GM12878 (cell line): ENCODE measurements at regions not wholly inside any gene's neighbourhood (a gene's known extent, or its start where the extent isn't known, plus 50 kb on each side); places are given as distances from the start of the nearest gene placed in this dataset.

ENCODE experiments used
- CTCF ChIP-seq, 3 experiments: IDR thresholded peaks in 2 of 3; conservative IDR thresholded peaks in 1 of 3; 2 replicates each; pipeline ENCODE4 v1.5.1; 2011; ENCODE audit warnings: low read depth in 3 of 3, low read length in 3 of 3, mild to moderate bottlenecking in 3 of 3, control low read depth in 2 of 3, moderate library complexity in 2 of 3, inconsistent platforms in 1 of 3, mixed read lengths in 1 of 3; ENCODE audit not compliant: control insufficient read depth in 2 of 3, insufficient read depth in 1 of 3; ENCODE audit errors: extremely low read depth in 1 of 3
- HDGF ChIP-seq: fragments of 450-650 bp; IDR thresholded peaks from 2 replicates; pipeline ENCODE4 v1.6.1; 2016; ENCODE audit warnings: antibody characterized with exemption
- MTA3 ChIP-seq: IDR thresholded peaks from 2 replicates; pipeline ENCODE4 v1.6.1; 2012; ENCODE audit warnings: low read length, inconsistent platforms, borderline replicate concordance
- NR2C1 ChIP-seq: fragments of 450-650 bp; IDR thresholded peaks from 2 replicates; pipeline ENCODE4 v1.6.1; 2017; ENCODE audit warnings: antibody characterized with exemption, mild to moderate bottlenecking, moderate library complexity
- POLR2A ChIP-seq: IDR thresholded peaks from 2 replicates; pipeline ENCODE4 v1.6.1; 2011; ENCODE audit warnings: low read depth, mild to moderate bottlenecking, low read length
- POLR2AphosphoS5 ChIP-seq: IDR thresholded peaks from 2 replicates; pipeline ENCODE4 v1.6.1; 2011; ENCODE audit warnings: mild to moderate bottlenecking, low read length, inconsistent platforms
- PRDM15 ChIP-seq: fragments of 450-650 bp; formaldehyde crosslinking; IDR thresholded peaks from 2 replicates; pipeline ENCODE4 v1.4.0; 2020; ENCODE audit warnings: mild to moderate bottlenecking, moderate library complexity
- SMARCA5 ChIP-seq: fragments of 450-650 bp; IDR thresholded peaks from 2 replicates; pipeline ENCODE4 v1.6.1; 2017; ENCODE audit warnings: mild to moderate bottlenecking
- SUZ12 ChIP-seq: fragments of 200-600 bp; sonication (generic); IDR thresholded peaks from one replicate; pipeline ENCODE4 v1.6.1; 2018; ENCODE audit warnings: antibody characterized with exemption, mild to moderate bottlenecking; ENCODE audit not compliant: unreplicated experiment
- USF1 ChIP-seq: IDR thresholded peaks from 2 replicates; pipeline ENCODE4 v1.6.1; 2011; ENCODE audit warnings: borderline replicate concordance, low read depth, mild to moderate bottlenecking, moderate library complexity, mixed read lengths, low read length; ENCODE audit not compliant: insufficient read depth; ENCODE audit errors: extremely low read length
- ZNF274 ChIP-seq: IDR thresholded peaks from one replicate; pipeline ENCODE4 v1.8.0; 2011; ENCODE audit not compliant: insufficient read length, insufficient read depth
- TF ChIP-seq, protein P1 (sequence below): IDR thresholded peaks from 2 replicates; pipeline ENCODE4 v1.6.1; 2011; ENCODE audit warnings: low read depth, mild to moderate bottlenecking, low read length, moderate library complexity, borderline replicate concordance; ENCODE audit errors: extremely low read depth

DNA sequence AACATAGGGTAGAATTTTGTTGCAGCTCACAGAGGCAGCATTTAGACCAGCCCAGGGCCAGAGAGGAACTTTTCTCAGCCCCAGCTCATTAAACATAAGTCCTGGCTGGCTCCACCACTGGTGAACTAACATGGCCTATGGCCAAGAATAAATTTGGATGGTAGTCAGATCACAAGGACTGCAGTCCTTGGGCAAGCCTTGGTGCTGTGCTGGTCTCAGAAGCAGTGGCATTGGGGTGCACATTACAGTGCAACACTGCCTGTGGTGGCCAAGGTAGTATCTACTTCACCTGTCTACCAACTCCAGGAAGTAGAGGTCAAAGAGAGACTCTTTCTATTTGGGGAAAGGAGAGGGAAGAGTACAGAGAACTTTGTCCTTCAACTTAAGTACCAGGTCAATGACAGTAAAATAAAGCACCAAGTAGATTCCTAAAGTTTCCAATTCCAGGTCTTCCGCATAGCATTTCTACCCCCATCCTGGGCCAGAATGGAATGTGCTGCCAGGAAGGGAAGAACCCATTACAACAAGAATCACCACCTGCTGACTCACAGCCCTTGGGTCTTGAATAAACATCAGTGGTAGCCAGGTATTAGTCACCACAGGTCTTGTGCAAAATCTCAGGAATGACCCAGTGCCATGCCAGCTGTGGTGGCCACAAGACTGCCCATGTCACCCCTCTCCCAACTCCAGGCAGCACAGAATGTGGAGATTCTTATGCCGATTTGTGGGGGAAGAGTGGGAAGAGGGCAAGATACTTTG lies 155.4 kb upstream of the FSIP2 start:
- TF ChIP-seq NR2C1 = no peak
- no peak for TF ChIP-seq CTCF (IDR thresholded peaks at IDR 0.05 in 2 of 3, conservative IDR thresholded peaks at IDR 0.05 in 1 of 3; ENCODE audit: control insufficient read depth in 2 of 3, extremely low read depth in 1 of 3, insufficient read depth in 1 of 3, low read depth in 3 of 3, low read length in 3 of 3)
- no peak for TF ChIP-seq SUZ12
- TF ChIP-seq ZNF274 = no peak
- TF ChIP-seq HDGF = no peak
- TF ChIP-seq MTA3 = no peak
- TF ChIP-seq PRDM15 = no peak
- TF ChIP-seq SMARCA5 = no peak
- no peak for TF ChIP-seq USF1
- TF ChIP-seq, protein P1, sequence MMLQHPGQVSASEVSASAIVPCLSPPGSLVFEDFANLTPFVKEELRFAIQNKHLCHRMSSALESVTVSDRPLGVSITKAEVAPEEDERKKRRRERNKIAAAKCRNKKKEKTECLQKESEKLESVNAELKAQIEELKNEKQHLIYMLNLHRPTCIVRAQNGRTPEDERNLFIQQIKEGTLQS = no peak
- no peak for TF ChIP-seq POLR2AphosphoS5
- TF ChIP-seq POLR2A = no peak
